NCI-H524 treated with DMSO at 0.1 percent for 48 hours (cell line): ENCODE measurements at regions not wholly inside any gene's neighbourhood (a gene's known extent, or its start where the extent isn't known, plus 50 kb on each side); places are given as distances from the start of the nearest gene placed in this dataset.

Experiments
- DNase-seq: peaks from one replicate; lab custom pipeline; 2025; lab: John Stamatoyannopoulos, UW

DNA sequence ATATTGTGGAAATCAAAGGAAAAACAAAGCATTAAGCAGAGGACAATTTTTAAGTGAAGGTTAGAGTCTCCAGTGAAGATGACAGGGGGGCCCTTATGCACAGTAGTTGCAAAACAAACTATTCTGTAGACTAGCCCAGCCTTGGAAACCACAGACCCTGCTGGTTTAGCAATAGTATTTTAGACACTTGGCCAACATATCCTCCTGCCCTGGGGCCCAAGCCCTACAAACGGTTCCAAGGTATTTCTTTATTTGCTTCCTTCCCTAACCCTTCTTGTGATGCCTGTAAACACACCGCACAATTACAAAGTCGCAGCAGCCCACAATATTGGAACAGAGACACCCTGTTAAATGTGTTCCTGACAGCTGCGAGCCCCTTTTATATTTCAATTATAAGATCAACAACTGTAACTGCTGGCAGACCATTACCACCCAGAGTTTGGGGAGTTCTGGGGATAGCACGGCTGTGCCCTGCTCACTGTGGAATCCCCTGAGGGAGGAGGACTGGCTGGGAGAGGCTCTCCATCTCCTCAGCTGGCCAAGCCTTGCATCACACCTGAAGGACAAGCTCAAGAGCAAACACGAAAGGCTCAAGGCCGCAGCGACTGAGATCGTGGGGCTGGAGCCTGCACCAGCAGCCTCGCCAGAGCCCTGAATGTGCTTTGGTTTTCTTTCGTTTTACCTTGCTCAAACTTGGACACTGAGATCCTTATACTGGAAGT lies 282.2 kb upstream of the ATP5MC3 start:
- DNase-seq, result no peak

- DNase-seq, result no peak
These were observed 281.7 kb upstream of the ATP5MC3 start for GRCh38 chr2:175463169-175463568.

DNA sequence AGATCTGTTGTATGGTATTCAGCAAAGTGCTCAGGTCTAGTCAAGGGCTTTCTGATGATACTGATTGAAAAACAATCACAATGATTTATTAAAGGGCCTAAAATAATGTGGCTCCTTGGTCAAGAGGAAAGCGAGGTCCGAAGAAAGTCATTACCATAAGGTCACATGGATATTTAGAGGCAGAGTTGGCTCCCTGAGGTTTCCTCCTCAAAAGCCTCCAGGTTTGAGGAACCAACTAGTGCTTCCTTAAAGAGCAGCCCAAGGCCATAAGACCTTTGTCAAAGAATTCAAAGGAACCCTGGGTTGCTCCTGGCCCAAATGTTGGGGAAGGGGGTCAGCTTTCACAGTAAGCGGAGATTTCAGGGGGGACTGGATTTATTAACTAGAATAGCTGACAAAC lies 280.7 kb upstream of the ATP5MC3 start:
- DNase-seq, result no peak

DNA sequence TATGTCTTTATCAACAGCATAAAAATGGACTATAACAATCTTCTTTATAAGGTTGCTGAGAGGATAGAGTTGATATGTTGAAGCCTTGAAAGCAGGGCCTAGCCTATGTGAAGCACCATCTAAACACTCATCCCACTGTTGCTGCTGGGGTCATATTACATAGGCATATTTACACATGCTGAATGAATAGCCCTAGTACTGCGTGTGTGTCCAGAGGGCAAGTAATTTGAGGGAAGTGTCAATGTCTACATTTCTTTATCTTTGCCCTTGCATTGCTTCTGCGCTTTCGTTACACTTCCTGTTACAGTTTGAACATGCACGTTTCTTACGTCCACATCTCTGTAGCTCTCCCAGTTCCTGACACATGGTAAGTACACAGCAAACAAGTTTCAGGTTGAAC lies 280.3 kb upstream of the ATP5MC3 start:
- no peak for DNase-seq

DNA sequence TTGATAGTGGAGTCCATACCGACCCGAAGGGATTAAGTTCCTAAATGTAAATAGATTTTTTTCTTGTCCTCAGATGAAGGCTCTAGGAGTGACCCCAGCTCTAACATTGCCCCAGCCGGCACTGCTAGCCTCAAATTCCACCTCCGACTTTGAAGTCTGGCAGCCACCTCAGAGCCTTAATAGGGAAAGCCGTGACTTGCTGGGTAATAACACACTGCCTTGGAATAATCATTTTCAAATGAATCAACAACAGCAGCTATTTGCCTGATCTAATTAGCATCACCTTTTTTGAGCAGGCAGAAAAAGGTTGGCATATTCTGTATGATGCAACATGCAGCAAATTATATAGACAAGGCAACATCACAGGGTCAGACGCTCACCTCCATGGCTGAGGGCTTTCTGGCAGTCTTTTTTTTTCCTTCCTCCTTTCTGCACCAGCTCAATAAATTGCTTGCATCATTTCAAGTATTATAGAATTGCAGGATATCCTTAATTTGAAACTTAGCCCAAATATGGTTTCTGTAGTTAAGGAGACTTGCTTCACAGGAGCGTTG lies 276.5 kb upstream of the ATP5MC3 start:
- no peak for DNase-seq

DNA sequence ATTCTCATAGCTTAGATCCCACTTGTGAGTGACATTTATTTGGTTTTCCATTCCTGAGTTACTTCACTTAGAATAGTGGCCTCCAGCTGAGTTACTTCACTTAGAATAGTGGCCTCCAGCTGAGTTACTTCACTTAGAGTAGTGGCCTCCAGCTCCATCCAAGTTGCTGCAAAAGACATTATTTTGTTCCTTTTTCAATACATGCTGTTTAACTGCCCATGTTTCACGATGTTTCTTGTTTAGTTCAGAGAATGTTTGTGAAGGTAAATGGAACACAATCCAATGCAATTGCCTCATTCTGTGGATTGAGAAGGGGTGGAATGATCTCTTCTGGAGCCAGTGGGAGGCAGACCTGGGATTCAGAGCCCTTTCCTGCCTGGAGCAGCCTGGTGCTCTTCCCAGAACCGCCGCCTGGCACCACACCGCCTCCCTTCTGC lies 273.5 kb upstream of the ATP5MC3 start:
- no peak for DNase-seq

GRCh38 chr2:175450029-175450760 lies 268.7 kb upstream of the ATP5MC3 start:
- DNase-seq, result peak; percentile 75

GRCh38 chr2:175449616-175450015 lies 268.1 kb upstream of the ATP5MC3 start:
- no peak for DNase-seq

DNA sequence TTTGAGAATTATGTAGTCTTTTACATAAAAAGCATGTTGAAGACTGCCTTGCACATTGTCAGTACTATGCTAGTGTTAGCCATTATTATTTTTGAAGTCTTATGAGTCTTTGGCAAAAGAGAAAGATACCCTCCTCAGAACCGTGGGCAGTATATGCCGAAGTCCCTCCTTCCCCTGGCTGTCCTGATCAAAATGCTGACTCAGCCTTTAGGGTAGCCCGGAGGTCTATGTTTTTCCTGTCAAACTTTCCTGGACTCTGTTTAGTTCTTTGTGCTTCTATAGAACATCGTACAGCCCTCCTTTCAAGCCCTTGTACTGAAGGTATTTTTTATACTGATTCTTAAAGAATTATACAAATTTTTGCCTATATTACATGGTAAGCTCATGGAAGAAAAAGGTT lies 264.7 kb upstream of the ATP5MC3 start:
- DNase-seq, result no peak

- DNase-seq, result no peak
These were observed 263.8 kb upstream of the ATP5MC3 start for GRCh38 chr2:175445281-175445680.

DNA sequence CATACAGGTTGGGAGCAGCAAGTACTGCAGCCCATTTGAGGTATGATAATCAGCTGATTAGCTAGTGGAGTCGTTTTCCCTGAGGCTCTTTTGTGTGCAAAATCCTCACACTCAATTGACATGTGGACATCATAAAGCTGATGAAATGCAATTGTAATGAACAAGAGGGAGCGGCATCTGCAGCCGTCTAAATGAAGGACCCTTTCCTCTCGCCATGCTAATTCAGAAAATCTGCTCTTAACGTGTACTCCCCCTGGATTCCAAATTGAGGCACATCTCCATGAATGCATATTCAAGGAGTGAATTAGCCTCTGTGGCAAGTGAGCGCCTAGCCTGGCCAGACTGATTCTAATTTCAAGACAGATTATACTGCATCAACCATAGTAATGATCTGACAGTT lies 260.9 kb upstream of the ATP5MC3 start:
- DNase-seq, result peak; percentile 65

DNA sequence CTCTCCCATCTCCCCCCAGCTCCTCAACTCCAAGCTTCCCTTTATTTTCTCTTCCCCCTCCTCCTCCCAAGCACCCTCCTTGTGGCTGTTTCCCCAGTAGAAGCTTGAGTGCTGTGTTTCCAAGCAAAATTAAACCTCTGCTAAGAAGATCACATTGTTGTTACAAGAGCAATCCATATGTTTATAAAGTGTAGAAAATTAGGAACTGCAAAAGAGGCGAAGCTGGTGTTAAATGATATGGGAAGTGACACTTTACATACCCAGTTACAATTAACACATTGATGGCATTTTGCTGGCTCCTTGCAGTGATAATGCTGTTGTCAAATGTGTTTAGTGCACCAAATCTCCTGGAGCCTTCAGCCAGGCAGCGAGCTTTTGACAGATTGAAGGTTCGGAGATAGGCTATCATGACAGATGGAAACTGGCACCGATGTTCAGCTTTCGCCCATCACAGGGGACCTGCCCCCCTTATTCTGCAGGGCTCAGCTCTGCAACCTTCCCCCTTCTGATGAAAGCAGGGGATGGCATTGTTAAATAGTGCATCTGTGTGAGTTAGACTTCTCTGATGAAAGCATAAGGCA lies 259.8 kb upstream of the ATP5MC3 start:
- peak; percentile 40 for DNase-seq

DNA sequence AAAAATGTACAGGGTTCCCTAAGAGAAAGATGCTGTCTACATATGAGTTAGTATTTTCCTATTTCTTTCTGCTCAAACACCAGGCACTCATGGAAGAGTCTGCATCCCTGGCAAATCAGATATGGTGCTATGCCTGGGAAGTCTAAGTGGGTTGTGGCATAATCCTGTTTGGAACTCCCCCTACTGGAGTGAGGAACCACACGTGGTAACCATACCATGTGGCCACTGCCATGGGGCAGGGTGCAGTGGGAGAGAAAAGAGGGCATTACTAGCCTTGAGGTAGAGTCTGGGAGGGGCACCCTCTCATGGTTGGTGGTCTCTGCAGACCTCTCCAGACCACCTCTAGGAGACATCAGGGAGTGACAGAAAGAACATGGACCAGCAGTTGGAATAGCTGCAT lies 257.9 kb upstream of the ATP5MC3 start:
- DNase-seq, result no peak

DNA sequence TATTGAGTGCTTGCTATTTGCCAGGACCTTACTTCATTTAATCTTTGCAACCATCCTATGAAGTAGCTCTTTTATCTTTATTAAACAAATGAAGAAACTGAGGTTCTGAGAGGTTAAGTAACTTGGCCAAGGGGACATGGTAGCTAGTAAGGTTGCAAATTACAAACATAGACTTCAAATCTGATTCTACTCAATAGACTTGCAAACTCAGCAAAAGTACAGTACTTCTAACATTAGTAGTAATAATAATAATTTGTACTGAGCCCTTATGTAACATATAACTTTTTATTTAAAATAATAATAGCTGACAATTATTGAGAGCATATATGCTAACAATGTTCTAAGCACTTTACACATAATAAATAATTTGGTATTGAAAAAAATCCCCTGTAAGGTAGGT lies 255.7 kb upstream of the ATP5MC3 start:
- no peak for DNase-seq

GRCh38 chr2:175436076-175436475 lies 254.6 kb upstream of the ATP5MC3 start:
- DNase-seq, result no peak

DNA sequence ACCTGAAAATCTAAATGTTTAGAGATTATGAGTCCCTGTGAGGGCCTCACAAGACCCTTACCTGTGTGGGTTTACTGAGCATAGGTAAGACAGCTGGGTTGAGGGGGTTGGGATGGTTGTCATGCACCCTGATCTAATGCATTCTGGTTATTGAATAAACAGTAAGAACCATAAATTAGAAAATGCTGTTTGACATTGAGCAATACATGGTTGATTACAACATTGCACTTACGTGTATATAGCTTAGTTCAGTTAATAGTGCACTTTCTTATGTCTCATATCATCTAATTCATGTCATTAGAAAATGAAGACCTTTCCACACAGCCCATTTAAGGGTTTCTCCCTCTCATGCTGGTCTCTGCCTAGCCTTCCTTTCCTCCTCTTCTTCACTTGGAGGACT lies 253.5 kb upstream of the ATP5MC3 start:
- no peak for DNase-seq

GRCh38 chr2:175432793-175433192 lies 251.3 kb upstream of the ATP5MC3 start:
- no peak for DNase-seq

DNA sequence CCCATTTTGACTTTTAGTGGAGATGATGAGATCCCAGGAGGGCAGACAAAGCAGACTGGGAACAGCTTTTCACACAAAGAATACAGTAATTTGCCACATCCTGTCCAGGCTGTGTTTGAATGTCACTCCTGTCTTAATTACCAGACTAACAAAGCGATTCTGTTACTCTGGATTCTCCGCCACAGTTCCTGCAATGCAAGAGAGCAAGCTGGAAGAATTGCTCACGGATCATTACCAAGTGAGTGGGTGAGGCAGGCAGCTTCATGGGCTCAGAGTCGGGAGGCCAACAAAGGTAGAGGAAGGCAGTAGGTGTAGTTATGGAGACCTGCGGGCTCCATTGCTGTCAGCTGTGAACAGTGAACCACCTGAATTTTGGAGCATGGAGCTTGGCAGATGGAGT lies 250.5 kb upstream of the ATP5MC3 start:
- no peak for DNase-seq

GRCh38 chr2:175431101-175431946 lies 249.8 kb upstream of the ATP5MC3 start:
- DNase-seq, result no peak

GRCh38 chr2:175430236-175430635 lies 248.7 kb upstream of the ATP5MC3 start:
- no peak for DNase-seq

DNA sequence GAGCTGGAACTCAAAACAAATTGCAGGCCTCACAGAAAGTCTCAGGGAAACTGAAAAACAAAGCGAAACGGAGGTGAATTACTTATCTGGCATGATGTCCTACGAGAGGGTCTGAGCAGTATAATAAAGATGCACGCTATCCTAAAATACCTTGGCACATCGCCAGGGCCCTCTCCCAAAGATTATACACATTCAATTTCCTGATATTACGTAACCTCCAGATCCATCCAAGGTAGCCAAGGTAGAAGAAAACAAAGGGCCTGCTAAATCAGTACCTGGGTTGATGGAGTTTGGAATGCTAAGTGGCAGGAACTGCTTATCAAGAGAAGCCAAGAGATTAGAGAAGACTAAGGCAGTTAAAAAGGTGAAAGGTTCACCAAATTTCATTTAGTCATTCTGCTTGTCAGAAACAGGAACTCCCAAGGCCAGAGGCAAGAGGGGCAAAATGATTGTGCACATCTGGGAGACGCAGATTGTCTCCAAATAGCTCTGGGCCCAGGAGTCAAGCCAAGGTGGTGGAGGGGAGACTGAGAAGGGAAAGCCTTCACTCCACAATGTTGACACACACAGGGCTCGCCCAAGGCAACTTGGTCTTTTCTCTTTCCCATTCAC lies 236.8 kb upstream of the ATP5MC3 start:
- no peak for DNase-seq
